Osteoblast (primary cell): ENCODE measurements at regions not wholly inside any gene's neighbourhood (a gene's known extent, or its start where the extent isn't known, plus 50 kb on each side); places are given as distances from the start of the nearest gene placed in this dataset.

Experiments
- DNase-seq: peaks from one replicate; pipeline ENCODE4 v3.0.0; 2011; ENCODE audit warnings: low spot score, mixed read lengths; ENCODE audit not compliant: insufficient read length; ENCODE audit errors: missing footprints
- H2AFZ ChIP-seq: 2 replicates; pipeline ENCODE4 v1.6.0; 2011; ENCODE audit warnings: mild to moderate bottlenecking, low read length
- H3K27ac ChIP-seq: 2 replicates; pipeline ENCODE4 v1.5.1; 2011; ENCODE audit warnings: mild to moderate bottlenecking, low read depth, low read length, moderate library complexity
- H3K27me3 ChIP-seq: 2 replicates; pipeline ENCODE4 v1.6.0; 2012; ENCODE audit warnings: mild to moderate bottlenecking, control low read depth, inconsistent platforms, low read length, moderate library complexity; ENCODE audit not compliant: insufficient read depth
- H3K36me3 ChIP-seq: 2 replicates; pipeline ENCODE4 v1.5.1; 2011; ENCODE audit warnings: mild to moderate bottlenecking, low read length, control low read depth, moderate library complexity; ENCODE audit not compliant: insufficient read depth
- H3K4me1 ChIP-seq: 2 replicates; pipeline ENCODE4 v1.5.1; 2011; ENCODE audit warnings: mild to moderate bottlenecking, low read length, control low read depth, moderate library complexity; ENCODE audit not compliant: insufficient read depth
- H3K4me2 ChIP-seq: 2 replicates; pipeline ENCODE4 v1.6.0; 2011; ENCODE audit warnings: mild to moderate bottlenecking, low read length; ENCODE audit not compliant: insufficient read depth
- H3K4me3 ChIP-seq: fragments of 200-600 bp; sonication (generic); 3 replicates; pipeline ENCODE4 v1.5.1; 2012; ENCODE audit warnings: mild to moderate bottlenecking, low read length, inconsistent platforms; ENCODE audit not compliant: insufficient read depth
- H3K79me2 ChIP-seq: 2 replicates; pipeline ENCODE4 v1.6.0; 2012; ENCODE audit warnings: mild to moderate bottlenecking, low read length, control low read depth, inconsistent platforms; ENCODE audit not compliant: insufficient read depth
- H3K9me3 ChIP-seq: 2 replicates; pipeline ENCODE4 v1.5.1; 2011; ENCODE audit warnings: low read depth, low read length, control low read depth
- H4K20me1 ChIP-seq: 2 replicates; pipeline ENCODE4 v1.6.0; 2012; ENCODE audit warnings: mild to moderate bottlenecking, low read length, control low read depth; ENCODE audit not compliant: insufficient read depth
- CTCF ChIP-seq: IDR thresholded peaks from 2 replicates; pipeline ENCODE4 v1.5.1; 2011; ENCODE audit warnings: mild to moderate bottlenecking, low read depth, low read length, moderate library complexity; ENCODE audit errors: extremely low read depth

GRCh38 chr11:91756829-91757480 lies 467.7 kb upstream of the FAT3 start:
- TF ChIP-seq CTCF, result no peak
- Histone ChIP-seq H3K4me1 (no peaks in the 10 kb centered on the region), H3K4me2 (no peak overlapping the region), H4K20me1 (no peaks in the 10 kb centered on the region), H3K27me3 (no peaks in the 10 kb centered on the region), H2AFZ (no peak overlapping the region), H3K27ac (no peak overlapping the region), H3K36me3 (no peaks in the 10 kb centered on the region), H3K9me3 (peaks cover 5% of the 10 kb centered on the region), H3K79me2 (no peaks in the 10 kb centered on the region), H3K4me3 (no peak overlapping the region)
- no peak for DNase-seq

GRCh38 chr11:91755951-91756707 lies 468.5 kb upstream of the FAT3 start:
- no peak for TF ChIP-seq CTCF
- H3K27ac ChIP-seq, result no peak overlapping the region

GRCh38 chr11:91755526-91755925 lies 469.1 kb upstream of the FAT3 start:
- no peak for TF ChIP-seq CTCF
- no peaks in the 10 kb centered on the region for H3K79me2 ChIP-seq
- H3K36me3 ChIP-seq, result no peaks in the 10 kb centered on the region
- peaks cover 5% of the 10 kb centered on the region for H3K9me3 ChIP-seq
- H3K4me3 ChIP-seq, result no peak overlapping the region
- H4K20me1 ChIP-seq, result no peaks in the 10 kb centered on the region
- no peak overlapping the region for H3K4me2 ChIP-seq
- H3K4me1 ChIP-seq, result no peaks in the 10 kb centered on the region
- no peak overlapping the region for H2AFZ ChIP-seq
- no peaks in the 10 kb centered on the region for H3K27me3 ChIP-seq
- no peak overlapping the region for H3K27ac ChIP-seq
- no peak for DNase-seq

More at GRCh38 chr11:91755951-91756707, 468.5 kb upstream of the FAT3 start:
- no peak for DNase-seq
- no peaks in the 10 kb centered on the region for H3K79me2 ChIP-seq
- H3K36me3 ChIP-seq, result no peaks in the 10 kb centered on the region
- H3K4me2 ChIP-seq, result no peak overlapping the region
- peaks cover 5% of the 10 kb centered on the region for H3K9me3 ChIP-seq
- H2AFZ ChIP-seq, result no peak overlapping the region
- H4K20me1 ChIP-seq, result no peaks in the 10 kb centered on the region
- H3K4me3 ChIP-seq, result no peak overlapping the region
- no peaks in the 10 kb centered on the region for H3K27me3 ChIP-seq
- no peaks in the 10 kb centered on the region for H3K4me1 ChIP-seq

GRCh38 chr11:91749251-91749650 lies 475.4 kb upstream of the FAT3 start:
- H3K4me3 ChIP-seq, result no peak overlapping the region
- H3K9me3 ChIP-seq, result no peaks in the 10 kb centered on the region
- H4K20me1 ChIP-seq, result no peaks in the 10 kb centered on the region
- TF ChIP-seq CTCF, result no peak
- H3K36me3 ChIP-seq, result no peaks in the 10 kb centered on the region
- no peak overlapping the region for H3K27ac ChIP-seq
- no peaks in the 10 kb centered on the region for H3K79me2 ChIP-seq
- no peak for DNase-seq
- no peaks in the 10 kb centered on the region for H3K27me3 ChIP-seq
- no peak overlapping the region for H3K4me2 ChIP-seq
- no peak overlapping the region for H2AFZ ChIP-seq
- H3K4me1 ChIP-seq, result no peaks in the 10 kb centered on the region
